IPS-18a (cell line): ENCODE measurements at regions not wholly inside any gene's neighbourhood (a gene's known extent, or its start where the extent isn't known, plus 50 kb on each side); places are given as distances from the start of the nearest gene placed in this dataset.
"Not testable (repeated sequence)": the region's sequence is repeated elsewhere in the genome, so short reads cannot be mapped to it uniquely, and the experiment has no call there.

ENCODE experiments used
- H3K27ac ChIP-seq: one replicate; pipeline ENCODE4 v1.5.1; 2013; ENCODE audit warnings: low read length
- H3K27me3 ChIP-seq: one replicate; pipeline ENCODE4 v1.6.1; 2013; ENCODE audit warnings: mild to moderate bottlenecking, low read length; ENCODE audit not compliant: control insufficient read depth, insufficient read depth
- H3K36me3 ChIP-seq: one replicate; pipeline ENCODE4 v1.6.1; 2013; ENCODE audit warnings: low read depth, low read length; ENCODE audit not compliant: control insufficient read depth
- H3K4me1 ChIP-seq: one replicate; pipeline ENCODE4 v1.6.1; 2013; ENCODE audit warnings: low read depth, low read length; ENCODE audit not compliant: control insufficient read depth
- H3K4me3 ChIP-seq: one replicate; pipeline ENCODE4 v1.5.1; 2013; ENCODE audit warnings: low read length
- H3K9ac ChIP-seq: one replicate; pipeline ENCODE4 v1.6.1; 2013; ENCODE audit warnings: mild to moderate bottlenecking, low read length, moderate library complexity
- H3K9me3 ChIP-seq: one replicate; pipeline ENCODE4 v1.6.1; 2013; ENCODE audit warnings: low read depth, low read length; ENCODE audit not compliant: control insufficient read depth

DNA sequence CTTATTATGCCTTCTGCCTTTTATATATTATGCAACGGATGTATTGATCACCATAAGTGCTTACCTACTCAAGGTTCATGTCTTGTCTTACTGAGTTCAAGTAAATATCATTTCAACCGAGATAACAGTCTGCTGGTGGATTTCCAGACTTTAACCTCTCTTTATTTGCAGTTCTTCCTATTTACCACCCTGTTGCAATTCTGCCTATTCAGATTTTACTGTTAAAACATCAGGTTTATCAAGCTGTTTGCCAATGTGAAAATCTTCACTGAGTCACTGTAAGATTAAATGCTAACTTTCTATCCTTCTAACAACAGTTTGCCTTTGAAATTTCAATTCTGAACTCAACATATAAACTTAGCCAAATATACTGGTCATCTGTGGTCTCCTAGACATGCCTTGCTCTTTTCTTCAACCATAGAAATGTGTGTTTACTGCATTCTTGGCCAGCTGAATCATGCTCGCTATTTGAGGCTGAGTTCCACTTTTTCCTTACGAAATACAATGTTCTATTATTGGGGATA, 471.7 kb upstream of the RORB start:
- H3K36me3 ChIP-seq: no peaks in the 10 kb centered on the region
- H3K4me1 ChIP-seq: no peaks in the 10 kb centered on the region
- no peaks in the 10 kb centered on the region for H3K9me3 ChIP-seq
- H3K27ac ChIP-seq: no peak overlapping the region
- no peaks in the 10 kb centered on the region for H3K27me3 ChIP-seq
- no peak overlapping the region for H3K9ac ChIP-seq
- H3K4me3 ChIP-seq: no peak overlapping the region

DNA sequence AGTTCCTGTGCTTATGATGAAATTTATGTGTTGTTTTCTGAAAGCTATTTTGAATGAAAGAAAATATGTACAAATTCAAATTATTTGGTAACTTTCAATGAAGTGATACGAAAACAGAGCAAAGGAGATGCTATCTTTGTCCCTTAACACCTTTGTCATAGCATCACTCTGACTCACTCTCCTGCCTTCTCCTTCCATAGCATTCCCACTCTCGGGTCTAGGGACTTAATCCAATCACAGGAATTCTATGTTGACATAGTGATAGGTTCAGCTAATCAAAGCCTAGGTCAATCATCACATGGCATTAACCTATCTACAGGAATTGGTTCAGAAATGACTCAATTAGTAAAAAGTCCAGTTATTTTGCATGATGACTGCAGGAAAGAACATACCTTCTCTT, 464.7 kb upstream of the RORB start:
- no peak overlapping the region for H3K9ac ChIP-seq
- H3K27ac ChIP-seq: no peak overlapping the region
- H3K4me1 ChIP-seq: peaks cover 14% of the 10 kb centered on the region
- no peaks in the 10 kb centered on the region for H3K27me3 ChIP-seq
- no peak overlapping the region for H3K4me3 ChIP-seq
- no peaks in the 10 kb centered on the region for H3K9me3 ChIP-seq
- no peaks in the 10 kb centered on the region for H3K36me3 ChIP-seq

DNA sequence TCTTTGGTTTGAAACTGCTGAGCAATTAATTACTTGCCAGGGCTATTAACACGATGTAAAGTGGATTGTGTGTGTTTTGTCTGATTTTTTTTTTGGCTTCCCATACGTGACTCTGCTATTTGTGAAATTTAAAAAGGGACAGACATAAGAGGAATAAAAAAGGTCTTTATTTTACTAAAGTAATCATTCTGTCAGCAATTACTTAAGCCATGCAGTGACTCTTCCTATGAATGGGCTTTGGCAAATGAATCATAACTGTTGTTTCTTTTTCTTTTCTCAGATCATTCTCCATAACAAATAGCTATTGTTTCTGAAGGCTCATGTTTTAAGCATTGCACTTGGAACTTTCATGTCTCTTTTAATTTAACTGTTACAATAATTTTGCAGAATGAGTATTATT, 461.3 kb upstream of the RORB start:
- Histone ChIP-seq H3K9ac (no peak overlapping the region), H3K36me3 (no peaks in the 10 kb centered on the region), H3K27ac (no peak overlapping the region)

DNA sequence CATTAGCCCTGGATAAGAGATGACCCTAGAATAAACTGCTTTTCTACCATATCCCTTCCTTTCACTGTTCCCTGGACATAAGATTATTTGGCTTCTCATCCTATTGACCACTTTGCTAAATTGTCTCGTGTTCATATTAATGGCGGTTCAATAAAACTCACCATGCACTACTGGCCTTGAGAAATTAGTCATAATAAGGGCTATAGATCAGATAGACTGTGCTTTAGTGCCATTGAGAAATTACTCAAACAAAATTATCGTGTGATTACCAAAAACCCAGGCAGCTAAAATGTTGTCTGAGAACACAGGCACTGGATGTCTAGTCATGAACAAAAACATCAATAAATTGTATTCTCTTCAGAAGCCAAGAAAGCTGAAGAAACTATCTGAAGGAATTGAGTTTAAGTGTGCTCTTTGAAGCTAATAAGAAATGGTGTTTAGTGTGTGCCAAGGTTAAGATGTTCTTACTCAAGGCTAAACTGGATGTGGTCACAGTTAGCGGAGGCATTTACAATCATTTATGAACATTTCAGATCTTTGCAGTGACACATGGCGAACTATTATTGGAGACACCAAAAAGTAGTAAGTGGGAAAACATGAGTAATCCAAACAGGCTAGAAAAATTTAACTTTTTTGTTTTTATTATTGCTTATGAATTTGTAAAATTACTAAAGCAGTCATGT, 460.4 kb upstream of the RORB start:
- no peak overlapping the region for H3K4me3 ChIP-seq
- H3K36me3 ChIP-seq: no peaks in the 10 kb centered on the region
- H3K27me3 ChIP-seq: no peaks in the 10 kb centered on the region
- H3K9me3 ChIP-seq: no peaks in the 10 kb centered on the region
- peaks cover 20% of the 10 kb centered on the region for H3K4me1 ChIP-seq
- H3K9ac ChIP-seq: no peak overlapping the region
- H3K27ac ChIP-seq: no peak overlapping the region

More for the DNA sequence above, 461.3 kb upstream of the RORB start:
- H3K9me3 ChIP-seq: no peaks in the 10 kb centered on the region
- no peak overlapping the region for H3K4me3 ChIP-seq
- H3K27me3 ChIP-seq: no peaks in the 10 kb centered on the region
- H3K4me1 ChIP-seq: peaks cover 20% of the 10 kb centered on the region

DNA sequence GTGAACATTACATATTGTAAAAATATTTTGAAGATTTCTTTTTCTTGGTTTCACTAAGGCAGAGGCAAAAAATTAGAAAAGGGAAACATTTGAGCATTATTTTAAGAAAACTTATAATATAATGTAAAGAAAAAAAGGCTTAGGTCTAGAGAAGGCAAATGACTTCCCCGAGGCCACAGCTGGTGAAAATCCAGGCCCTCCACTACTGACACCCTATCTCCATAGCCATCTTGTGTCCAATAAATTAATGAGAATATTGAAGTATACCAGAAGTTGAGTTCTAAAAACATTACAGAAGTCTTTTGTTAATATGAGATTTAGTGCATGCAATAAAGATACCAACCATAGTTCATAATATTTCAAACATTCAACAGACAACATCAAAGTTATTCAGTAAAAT, 459.9 kb upstream of the RORB start:
- Histone ChIP-seq H3K4me1 (peaks cover 20% of the 10 kb centered on the region), H3K4me3 (no peak overlapping the region), H3K27me3 (no peaks in the 10 kb centered on the region), H3K9me3 (no peaks in the 10 kb centered on the region), H3K27ac (no peak overlapping the region), H3K9ac (no peak overlapping the region), H3K36me3 (no peaks in the 10 kb centered on the region)

DNA sequence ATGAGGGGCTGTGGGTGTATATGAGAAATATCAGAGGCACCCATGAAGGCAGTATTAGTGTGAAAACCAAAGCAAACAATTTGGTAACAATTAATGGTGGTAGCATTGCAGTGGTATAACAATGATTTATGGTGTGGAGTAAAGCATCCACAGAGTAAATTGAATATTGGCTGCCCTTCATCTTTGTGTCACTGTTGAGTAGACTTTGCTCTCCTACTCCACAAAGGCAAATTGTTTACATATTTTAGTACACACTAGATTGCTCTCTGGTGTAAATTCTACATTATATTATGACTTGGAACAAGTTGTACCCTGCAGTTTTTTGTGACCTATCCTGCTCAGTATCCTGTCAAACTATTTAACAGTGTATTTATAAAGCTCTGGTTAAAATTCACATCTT, 455.5 kb upstream of the RORB start:
- Histone ChIP-seq H3K36me3 (no peaks in the 10 kb centered on the region), H3K9me3 (no peaks in the 10 kb centered on the region), H3K4me3 (no peak overlapping the region), H3K27me3 (no peaks in the 10 kb centered on the region), H3K4me1 (peaks cover 5% of the 10 kb centered on the region), H3K27ac (no peak overlapping the region), H3K9ac (no peak overlapping the region)

DNA sequence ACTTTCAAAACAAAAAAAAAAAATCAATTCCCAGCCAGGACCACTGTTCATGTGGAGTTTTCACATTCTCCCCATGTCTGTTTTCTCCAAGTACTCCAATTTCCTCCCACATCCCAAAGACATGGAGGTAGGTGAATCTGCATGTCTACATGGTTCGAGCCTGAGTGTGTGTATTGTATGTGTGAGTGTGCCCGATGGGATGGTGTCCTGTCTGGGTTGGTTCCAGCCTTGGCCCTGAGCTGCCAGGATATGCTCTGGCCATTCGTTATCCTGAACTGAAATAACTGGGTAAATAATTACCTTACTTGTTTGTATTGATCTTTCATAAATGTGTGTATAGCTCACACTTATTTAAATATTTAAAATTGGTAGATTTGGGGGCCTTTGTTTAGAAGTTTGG, 452.3 kb upstream of the RORB start:
- Histone ChIP-seq H3K4me3 (no peak overlapping the region), H3K9ac (no peak overlapping the region), H3K4me1 (no peaks in the 10 kb centered on the region), H3K9me3 (no peaks in the 10 kb centered on the region), H3K36me3 (no peaks in the 10 kb centered on the region), H3K27ac (no peak overlapping the region), H3K27me3 (no peaks in the 10 kb centered on the region)

DNA sequence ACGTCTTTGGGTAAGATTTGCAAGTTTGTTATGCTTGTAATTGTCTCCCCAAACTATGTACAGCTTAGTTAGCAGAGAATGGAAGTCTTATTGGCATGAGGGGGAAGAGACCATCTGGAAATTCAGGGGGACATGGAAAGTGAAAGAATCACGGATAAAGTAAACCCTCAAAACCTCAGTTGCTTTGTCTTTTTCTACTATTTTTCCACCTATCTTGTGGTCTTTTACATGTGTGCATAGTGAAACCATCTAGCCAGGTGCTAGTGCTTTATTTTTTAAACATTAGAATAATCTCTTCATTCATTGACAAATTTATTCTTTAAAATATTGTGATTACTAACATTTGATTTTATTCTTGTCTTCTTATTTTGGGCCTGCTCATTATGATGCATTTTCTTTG, 441.1 kb upstream of the RORB start:
- no peaks in the 10 kb centered on the region for H3K36me3 ChIP-seq
- no peak overlapping the region for H3K27ac ChIP-seq
- H3K4me1 ChIP-seq: no peaks in the 10 kb centered on the region
- H3K9ac ChIP-seq: no peak overlapping the region
- H3K4me3 ChIP-seq: no peak overlapping the region
- peaks cover 7% of the 10 kb centered on the region for H3K9me3 ChIP-seq
- no peaks in the 10 kb centered on the region for H3K27me3 ChIP-seq

DNA sequence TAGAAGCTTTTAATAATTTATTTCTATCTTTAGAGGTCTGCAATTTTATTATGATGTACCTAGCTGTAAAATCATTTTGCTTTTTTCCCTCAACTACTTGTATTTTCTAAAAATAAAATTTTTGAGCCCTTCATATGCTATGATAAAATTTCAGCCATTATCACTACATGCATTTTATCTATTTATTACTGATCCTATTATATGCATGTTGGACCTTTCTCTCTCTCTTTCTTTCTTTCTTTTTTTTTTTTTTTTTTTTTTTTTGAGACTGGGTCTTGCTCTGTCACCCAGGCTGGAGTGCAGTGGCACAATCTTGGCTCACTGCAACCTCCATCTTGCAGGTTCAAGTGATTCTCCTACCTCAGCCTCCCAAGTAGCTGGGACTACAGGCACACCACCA, 440.1 kb upstream of the RORB start:
- not testable (repeated sequence) for H3K9me3 ChIP-seq, H3K36me3 ChIP-seq, H3K27ac ChIP-seq, H3K9ac ChIP-seq, H3K27me3 ChIP-seq, H3K4me3 ChIP-seq, H3K4me1 ChIP-seq

DNA sequence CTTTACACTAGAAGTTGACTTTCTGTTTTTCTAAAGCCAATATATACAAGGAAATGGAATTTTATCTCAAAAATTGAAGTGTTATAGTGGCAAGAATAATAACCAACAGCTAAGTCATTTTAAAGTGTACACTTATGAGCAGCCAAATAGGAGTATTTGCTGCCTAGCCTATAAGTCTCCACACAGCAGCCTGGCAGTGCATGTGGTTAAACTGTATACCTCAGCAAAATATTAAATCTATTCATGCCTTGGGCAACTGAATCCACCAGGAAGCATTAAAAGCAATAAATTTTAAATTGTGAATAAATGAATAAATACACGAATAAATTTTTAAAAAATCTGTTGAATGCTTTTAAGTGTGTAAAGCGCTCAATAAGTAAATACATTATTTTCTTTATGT, 432.4 kb upstream of the RORB start:
- Histone ChIP-seq H3K27ac (no peak overlapping the region), H3K9ac (no peak overlapping the region), H3K9me3 (no peaks in the 10 kb centered on the region), H3K36me3 (no peaks in the 10 kb centered on the region), H3K4me1 (no peaks in the 10 kb centered on the region), H3K4me3 (no peak overlapping the region), H3K27me3 (no peaks in the 10 kb centered on the region)

DNA sequence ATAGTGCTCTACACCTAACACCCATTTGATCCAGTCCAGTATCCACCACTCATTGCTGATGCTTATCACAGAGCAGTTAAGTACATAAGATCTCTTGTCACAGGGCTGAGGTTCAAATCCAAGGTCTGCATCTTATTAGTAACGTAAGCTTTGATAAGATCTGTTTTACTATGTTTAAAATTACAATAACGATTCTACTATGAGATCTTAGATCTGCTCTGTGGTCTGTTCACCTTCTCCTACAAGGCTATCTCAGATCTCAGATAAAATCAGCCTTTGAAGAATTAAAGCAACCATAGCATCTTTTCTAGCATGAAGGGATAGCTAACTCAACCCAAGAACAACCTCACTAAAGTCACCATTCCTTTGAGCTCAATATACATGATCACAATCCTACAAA, 431.0 kb upstream of the RORB start:
- Histone ChIP-seq H3K9ac (no peak overlapping the region), H3K36me3 (no peaks in the 10 kb centered on the region), H3K9me3 (no peaks in the 10 kb centered on the region), H3K4me3 (no peak overlapping the region), H3K4me1 (no peaks in the 10 kb centered on the region), H3K27ac (no peak overlapping the region), H3K27me3 (no peaks in the 10 kb centered on the region)

DNA sequence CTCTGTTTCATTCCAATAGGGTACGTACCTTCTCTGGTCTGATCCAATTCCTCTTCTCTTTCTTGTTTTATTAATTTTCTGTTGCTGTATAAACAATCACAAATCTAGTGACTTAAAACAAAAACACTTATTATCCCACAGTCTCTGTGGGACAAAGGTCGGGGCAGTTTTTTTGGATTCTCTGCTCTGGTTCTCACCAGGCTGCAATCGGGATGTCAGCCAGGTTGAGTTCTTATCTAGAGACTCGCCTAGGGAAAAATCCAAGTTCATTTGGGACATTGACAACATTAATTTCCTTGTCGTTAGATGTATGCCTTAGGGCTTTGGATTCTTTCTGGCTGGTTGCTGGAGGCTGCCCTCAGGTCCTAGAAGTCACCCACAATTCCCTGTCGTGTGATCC, 430.5 kb upstream of the RORB start:
- no peaks in the 10 kb centered on the region for H3K4me1 ChIP-seq
- H3K27me3 ChIP-seq: no peaks in the 10 kb centered on the region
- H3K9ac ChIP-seq: no peak overlapping the region
- H3K27ac ChIP-seq: no peak overlapping the region
- H3K36me3 ChIP-seq: no peaks in the 10 kb centered on the region
- no peaks in the 10 kb centered on the region for H3K9me3 ChIP-seq
- no peak overlapping the region for H3K4me3 ChIP-seq
